NCI-H2196 treated with DMSO at 0.1 percent for 48 hours (cell line): ENCODE measurements at regions not wholly inside any gene's neighbourhood (a gene's known extent, or its start where the extent isn't known, plus 50 kb on each side); places are given as distances from the start of the nearest gene placed in this dataset.
"Not testable (repeated sequence)": the region's sequence is repeated elsewhere in the genome, so short reads cannot be mapped to it uniquely, and the experiment has no call there.

ENCODE experiments used
- DNase-seq: peaks from one replicate; lab custom pipeline; 2025; ENCODE audit not compliant: unreplicated experiment; lab: John Stamatoyannopoulos, UW

GRCh38 chr1:99534638-99534930 is 111.3 kb upstream of the PALMD start:
- DNase-seq = no peak

- DNase-seq = no peak
These were observed 110.3 kb upstream of the PALMD start for GRCh38 chr1:99535470-99536164.

GRCh38 chr1:99537886-99538617 is 107.9 kb upstream of the PALMD start:
- no peak for DNase-seq

- no peak for DNase-seq
These were observed 107.3 kb upstream of the PALMD start for GRCh38 chr1:99538618-99538956.

GRCh38 chr1:99539131-99539530 is 106.8 kb upstream of the PALMD start:
- DNase-seq = no peak

- DNase-seq = no peak
These were observed 105.2 kb upstream of the PALMD start for GRCh38 chr1:99540744-99541143.

GRCh38 chr1:99544328-99544727 is 101.6 kb upstream of the PALMD start:
- no peak for DNase-seq

GRCh38 chr1:99546432-99547416 is 99.2 kb upstream of the PALMD start:
- DNase-seq = no peak

GRCh38 chr1:99548943-99549605 is 96.8 kb upstream of the PALMD start:
- DNase-seq = no peak

GRCh38 chr1:99550198-99550597 is 95.7 kb upstream of the PALMD start:
- no peak for DNase-seq

- no peak for DNase-seq
These were observed 93.9 kb upstream of the PALMD start for GRCh38 chr1:99551812-99552614.

GRCh38 chr1:99553301-99553700 is 92.6 kb upstream of the PALMD start:
- no peak for DNase-seq

- not testable (repeated sequence) for DNase-seq
These were observed 92.1 kb upstream of the PALMD start for GRCh38 chr1:99553819-99554218.

- no peak for DNase-seq
These were observed 91.2 kb upstream of the PALMD start for GRCh38 chr1:99554727-99555126.

- no peak for DNase-seq
These were observed 88.2 kb upstream of the PALMD start for GRCh38 chr1:99557546-99558202.

- DNase-seq = no peak
These were observed 86.7 kb upstream of the PALMD start for GRCh38 chr1:99559166-99559565.

- DNase-seq = no peak
These were observed 85.5 kb upstream of the PALMD start for GRCh38 chr1:99560207-99561040.

GRCh38 chr1:99561952-99562351 is 84.0 kb upstream of the PALMD start:
- no peak for DNase-seq
